Small intestine (tissue), 7 donors: ENCODE measurements at regions not wholly inside any gene's neighbourhood (a gene's known extent, or its start where the extent isn't known, plus 50 kb on each side); places are given as distances from the start of the nearest gene placed in this dataset.
"Not testable (repeated sequence)": the region's sequence is repeated elsewhere in the genome, so short reads cannot be mapped to it uniquely, and the experiment has no call there.

ENCODE experiments used
- DNase-seq, 2 donors: peaks; one replicate each; pipeline versions ENCODE4 v3.0.0 to v3.0.0-alpha.2; 2013
- FAIRE-seq: peaks from 2 replicates; lab custom pipeline; 2012; peaks lifted over from hg19 to GRCh38; lab: Jason Lieb, UNC
- H3K27ac ChIP-seq, 3 donors: one replicate each; pipeline ENCODE4 v1.5.1; 2013; ENCODE audit warnings: low read length in 2 of 3, mild to moderate bottlenecking in 2 of 3, control low read depth in 1 of 3, inconsistent platforms in 1 of 3, low read depth in 1 of 3, moderate library complexity in 1 of 3
- H3K27me3 ChIP-seq, 3 donors: one replicate each; pipeline ENCODE4 v1.6.1; 2013; ENCODE audit warnings: low read length in 3 of 3, inconsistent platforms in 1 of 3; ENCODE audit not compliant: control insufficient read depth in 3 of 3, insufficient read depth in 3 of 3
- H3K36me3 ChIP-seq, 3 donors: one replicate each; pipeline ENCODE4 v1.6.1; 2013; ENCODE audit warnings: low read length in 3 of 3, inconsistent platforms in 1 of 3, low read depth in 1 of 3, mild to moderate bottlenecking in 1 of 3, moderate library complexity in 1 of 3; ENCODE audit not compliant: control insufficient read depth in 3 of 3, insufficient read depth in 2 of 3
- H3K4me1 ChIP-seq, 3 donors: one replicate each; pipeline ENCODE4 v1.6.1; 2013; ENCODE audit warnings: low read length in 2 of 3, inconsistent platforms in 1 of 3, low read depth in 1 of 3, mild to moderate bottlenecking in 1 of 3, moderate library complexity in 1 of 3; ENCODE audit not compliant: control insufficient read depth in 3 of 3, insufficient read depth in 2 of 3
- H3K4me3 ChIP-seq, 3 donors: one replicate each; pipeline ENCODE4 v1.5.1; 2013; ENCODE audit warnings: low read length in 3 of 3, control low read depth in 1 of 3, inconsistent platforms in 1 of 3, low read depth in 1 of 3, mild to moderate bottlenecking in 1 of 3, moderate library complexity in 1 of 3
- H3K9me3 ChIP-seq, 2 donors: one replicate each; pipeline ENCODE4 v1.6.1; 2013; ENCODE audit warnings: low read depth in 1 of 2, low read length in 1 of 2; ENCODE audit not compliant: control insufficient read depth in 2 of 2, insufficient read depth in 1 of 2
- WGBS, 3 donors: extraction: QIAGEN DNeasy Blood & Tissue Kit; methylation state at CpG; one replicate each; pipeline ENCODE4 v1.1.7; 2013; 5-methylcytosine and 5-hydroxymethylcytosine counted together
- donor health status: healthy with polysubstance abuse.
- donor health status: control.
- donor health status: control.
- donor health status: Bipolar disorder and iron deficiency.
- donor health status: healthy.

DNA sequence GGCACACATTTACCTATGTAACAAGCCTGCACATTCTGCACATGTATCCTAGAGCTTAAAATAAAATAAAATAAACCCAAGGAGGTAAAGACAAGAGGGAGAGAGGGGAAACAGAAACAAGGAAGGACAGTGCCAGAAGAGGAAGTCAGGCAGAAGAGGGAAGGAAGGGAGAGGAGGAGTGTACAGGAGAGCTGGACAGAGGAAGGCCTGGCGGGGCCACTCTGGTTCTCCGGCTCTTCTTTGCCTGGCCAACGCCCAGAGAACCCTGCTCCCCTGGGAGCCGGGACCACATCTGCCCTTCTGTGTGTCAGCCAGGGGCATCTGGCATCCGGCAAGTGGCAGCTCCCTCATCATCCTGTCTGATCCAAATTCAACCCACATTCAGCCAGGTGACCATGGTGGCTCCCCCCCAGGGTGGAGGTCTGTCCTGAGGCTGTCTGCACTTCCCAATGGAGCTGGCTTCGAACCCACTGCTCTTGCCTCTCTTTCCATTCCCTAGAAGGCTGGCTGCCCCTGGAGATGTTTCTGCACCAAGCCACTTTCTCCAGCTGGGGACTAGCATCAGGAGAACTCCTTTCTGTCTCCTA, 55.5 kb upstream of the RABL2A start:
- WGBS, 3 donors: 71 to 82% (median 73%) methylated on average over 3 to 6 of the region's 6 CpGs

DNA sequence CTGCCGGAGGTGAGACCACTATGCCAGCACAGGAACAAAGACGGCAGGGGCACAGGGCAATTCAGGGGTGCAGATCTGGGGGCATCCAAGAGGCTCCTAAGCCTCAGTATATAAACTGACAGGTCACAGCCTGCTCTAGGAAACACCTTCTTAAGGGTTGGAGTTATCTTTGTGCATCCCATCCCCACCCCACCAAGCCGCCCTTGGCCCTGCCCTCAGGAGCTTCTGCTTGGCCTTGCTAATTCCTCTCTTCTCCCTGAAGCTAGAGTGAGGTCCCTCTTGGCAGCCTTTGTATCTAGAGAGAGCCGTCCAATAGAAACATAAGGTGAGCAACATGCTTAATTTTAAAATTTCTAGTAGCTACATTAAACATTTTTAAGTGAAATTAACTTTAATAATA, 51.3 kb upstream of the RABL2A start:
- H3K4me3 ChIP-seq, H3K27ac ChIP-seq, H3K27me3 ChIP-seq, H3K4me1 ChIP-seq, DNase-seq, H3K36me3 ChIP-seq, H3K9me3 ChIP-seq, FAIRE-seq: not testable (repeated sequence)
- 83 to 90% (median 90%) methylated on average over 1 to 2 of the region's 4 CpGs for WGBS, 3 donors

More for the DNA sequence above, 55.5 kb upstream of the RABL2A start:
- H3K4me1 ChIP-seq, FAIRE-seq, H3K9me3 ChIP-seq, H3K27ac ChIP-seq, H3K36me3 ChIP-seq, H3K4me3 ChIP-seq, H3K27me3 ChIP-seq, DNase-seq: not testable (repeated sequence)

DNA sequence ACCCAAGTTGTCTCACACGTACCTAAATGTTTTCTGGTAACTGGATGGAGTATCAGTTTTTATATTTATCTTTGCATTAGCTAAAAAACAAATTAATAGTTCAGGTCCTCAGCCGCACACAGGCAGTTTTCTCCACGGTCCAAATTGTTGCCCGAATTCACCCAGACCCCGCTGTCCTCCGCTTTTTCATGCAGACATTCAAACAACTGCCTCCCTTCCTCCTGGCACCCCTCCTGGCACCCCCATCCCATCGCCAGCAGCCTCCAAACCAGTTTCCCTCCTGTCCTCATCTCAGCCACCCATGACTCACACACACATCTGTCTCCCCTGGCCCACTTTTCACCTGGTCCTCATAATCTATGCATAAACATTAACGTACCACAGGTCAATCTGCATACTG, 50.7 kb upstream of the RABL2A start:
- FAIRE-seq, H3K4me3 ChIP-seq, H3K27ac ChIP-seq, H3K9me3 ChIP-seq, DNase-seq, H3K36me3 ChIP-seq, H3K4me1 ChIP-seq, H3K27me3 ChIP-seq: not testable (repeated sequence)
- 79 to 89% (median 83%) methylated on average over 7 to 8 of the region's 8 CpGs for WGBS, 3 donors
